GM21381 (cell line): ENCODE measurements at regions not wholly inside any gene's neighbourhood (a gene's known extent, or its start where the extent isn't known, plus 50 kb on each side); places are given as distances from the start of the nearest gene placed in this dataset.

ENCODE experiments used
- ATAC-seq: cut with Tn5 transposase; IDR thresholded peaks from one replicate; pipeline ENCODE4 v1.9.1; 2021; ENCODE audit warnings: mild to moderate bottlenecking, moderate library complexity; ENCODE audit not compliant: unreplicated experiment

DNA sequence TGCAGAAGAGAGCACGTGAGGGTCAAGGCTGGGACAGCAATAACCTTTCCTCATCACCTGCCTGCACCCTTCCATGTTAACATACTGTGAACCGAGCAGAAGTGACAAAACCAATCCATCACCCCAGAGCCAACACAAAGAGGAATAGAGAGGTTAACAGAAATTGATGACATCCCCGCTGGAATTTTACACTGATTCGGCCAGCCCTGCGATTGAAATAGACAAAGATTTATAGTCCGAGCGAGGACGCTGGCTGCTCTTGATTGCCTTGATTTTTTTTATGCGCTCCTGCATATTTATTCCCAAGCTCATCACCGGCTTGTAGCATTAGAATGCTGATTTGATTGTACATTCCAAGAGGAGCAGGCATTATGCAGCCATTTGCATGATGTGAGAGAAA lies 729.7 kb downstream of the BCL11B start:
- ATAC-seq, result no peak

DNA sequence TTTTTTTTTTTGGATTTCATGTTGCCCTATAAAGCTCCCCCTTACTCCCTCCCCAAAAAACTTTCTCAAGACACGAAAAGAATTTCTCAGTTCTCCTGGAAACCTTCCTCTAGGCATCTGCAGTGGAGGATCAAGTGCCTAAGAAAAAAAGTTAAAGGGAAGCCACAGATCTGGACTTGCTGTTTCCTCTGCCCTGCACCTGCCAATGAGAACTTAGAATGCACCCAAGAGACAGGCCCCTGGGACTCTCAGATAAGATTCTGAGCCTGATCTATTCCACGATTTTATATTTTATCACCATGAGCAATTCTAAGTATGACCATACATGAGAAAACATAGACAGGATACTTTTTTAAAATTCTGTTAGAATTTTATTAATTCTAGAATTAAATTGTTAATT lies 728.9 kb downstream of the BCL11B start:
- no peak for ATAC-seq

DNA sequence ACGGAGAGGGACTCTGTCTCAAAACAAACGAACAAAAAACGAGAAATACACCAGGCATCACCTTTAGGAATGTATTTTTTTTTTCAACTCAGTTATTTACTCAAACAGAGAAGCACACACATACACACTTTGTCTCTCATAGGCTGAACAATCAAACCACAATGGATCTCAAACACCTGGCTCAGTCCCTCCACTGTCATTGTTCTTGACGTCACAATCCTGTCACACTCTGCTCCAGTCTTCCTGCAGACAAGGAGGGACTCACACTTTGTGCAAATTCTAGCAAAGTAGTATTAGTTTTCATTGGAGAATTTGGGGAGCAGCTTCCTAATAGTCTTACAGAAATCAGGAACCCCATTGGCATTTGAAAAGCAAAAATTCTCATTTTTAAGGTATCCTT lies 727.8 kb downstream of the BCL11B start:
- ATAC-seq, result no peak

DNA sequence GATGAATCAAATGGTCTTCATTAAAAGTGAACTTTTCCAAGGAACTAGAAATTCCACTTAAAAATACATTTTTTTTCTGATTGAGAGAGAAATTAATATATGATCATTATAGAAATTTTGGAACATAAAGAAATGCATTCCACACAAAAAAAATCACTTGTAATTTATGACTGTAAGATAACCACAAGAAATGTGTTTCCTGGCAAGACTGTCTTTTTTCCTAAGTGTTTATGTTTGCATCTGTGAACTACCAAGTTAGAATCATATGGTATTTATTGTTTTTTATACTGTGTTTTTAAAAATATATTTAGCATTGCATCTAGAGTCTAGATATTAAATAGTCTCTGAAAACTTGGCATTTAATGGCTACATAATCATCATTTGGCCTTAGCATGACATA lies 726.8 kb downstream of the BCL11B start:
- no peak for ATAC-seq

DNA sequence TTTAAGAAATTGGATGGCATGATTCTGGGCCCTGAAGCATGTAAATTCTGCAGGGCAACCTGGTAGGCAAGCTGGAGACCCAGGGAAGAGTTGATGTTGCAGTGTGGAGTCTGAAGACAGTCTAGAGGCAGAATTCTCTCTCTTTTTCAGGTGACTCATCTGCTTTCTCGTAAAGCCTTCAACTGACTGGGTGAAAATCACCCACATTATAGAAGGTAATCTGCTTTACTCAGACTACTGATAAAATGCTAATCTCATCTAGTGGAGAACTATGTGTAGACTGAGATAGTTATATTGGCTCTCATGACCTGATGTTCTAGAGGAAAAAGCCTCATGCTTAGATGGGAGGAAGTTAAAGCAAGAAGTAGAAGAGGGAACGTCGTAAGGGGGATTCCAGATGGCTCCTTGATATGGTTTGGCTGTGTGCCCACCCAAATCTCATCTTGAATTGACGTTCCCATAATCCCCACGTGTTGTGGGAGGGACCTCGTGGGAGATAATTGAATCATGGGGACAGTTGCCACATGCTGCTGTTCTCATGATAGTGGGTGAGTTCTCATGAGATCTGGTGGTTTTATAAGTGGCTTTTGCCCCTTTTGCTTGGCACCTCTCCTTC lies 723.8 kb downstream of the BCL11B start:
- no peak for ATAC-seq

DNA sequence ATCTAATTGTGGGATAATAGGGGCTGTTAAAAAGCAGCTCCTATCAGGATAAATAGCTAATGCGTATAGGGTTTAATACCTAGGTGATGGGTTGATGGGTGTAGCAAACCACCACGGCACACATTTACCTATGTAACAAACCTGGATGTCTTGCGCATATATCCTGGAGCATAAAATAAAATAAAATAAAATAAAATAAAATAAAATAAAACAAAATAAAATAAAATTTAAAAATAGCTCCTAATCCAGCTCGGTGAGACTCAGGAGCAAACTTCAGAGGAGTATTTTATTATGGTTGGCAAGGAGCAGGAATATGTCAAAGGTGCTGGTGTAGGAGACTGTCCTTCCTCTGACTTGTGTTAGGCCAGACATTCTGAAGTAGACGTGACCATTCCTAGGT lies 721.0 kb downstream of the BCL11B start:
- no peak for ATAC-seq

DNA sequence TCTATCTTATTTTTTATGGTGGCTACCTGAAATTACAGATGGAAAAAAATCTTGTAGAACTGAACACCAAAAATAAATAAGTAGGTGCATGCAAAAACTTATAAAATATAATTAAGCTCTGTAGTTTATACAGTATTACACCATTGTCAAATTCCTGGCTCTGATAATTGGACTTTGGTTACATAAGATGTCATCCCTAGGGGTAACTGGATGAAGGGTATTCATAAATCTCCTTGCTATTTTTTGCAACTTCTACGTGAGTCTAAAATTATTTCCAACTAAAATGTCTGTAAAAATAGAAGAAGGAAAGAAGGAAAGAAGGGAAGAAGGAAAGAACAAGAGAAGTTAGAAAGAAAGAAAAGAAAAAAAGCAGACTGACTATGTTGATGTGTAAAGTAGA lies 716.6 kb downstream of the BCL11B start:
- ATAC-seq, result no peak

DNA sequence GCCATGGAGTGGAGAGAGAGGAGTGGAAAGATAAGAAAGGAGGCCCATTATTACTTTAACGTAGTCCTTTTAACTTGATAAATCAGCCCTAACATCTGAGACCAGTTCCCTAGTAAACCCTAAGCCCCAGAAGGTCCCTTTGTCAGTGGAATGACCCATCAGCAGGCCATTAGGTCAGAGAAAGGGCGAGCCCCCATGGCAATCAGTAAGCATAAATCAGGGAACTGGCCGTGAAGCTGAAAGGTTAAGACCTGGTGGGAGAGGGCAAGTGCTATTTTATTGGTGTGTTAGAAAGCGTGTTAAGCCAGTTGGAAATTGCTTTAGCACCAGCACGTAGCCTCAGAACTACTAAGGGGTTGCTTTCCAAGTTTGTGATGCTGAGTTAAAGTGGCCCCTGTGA lies 708.0 kb downstream of the BCL11B start:
- no peak for ATAC-seq

DNA sequence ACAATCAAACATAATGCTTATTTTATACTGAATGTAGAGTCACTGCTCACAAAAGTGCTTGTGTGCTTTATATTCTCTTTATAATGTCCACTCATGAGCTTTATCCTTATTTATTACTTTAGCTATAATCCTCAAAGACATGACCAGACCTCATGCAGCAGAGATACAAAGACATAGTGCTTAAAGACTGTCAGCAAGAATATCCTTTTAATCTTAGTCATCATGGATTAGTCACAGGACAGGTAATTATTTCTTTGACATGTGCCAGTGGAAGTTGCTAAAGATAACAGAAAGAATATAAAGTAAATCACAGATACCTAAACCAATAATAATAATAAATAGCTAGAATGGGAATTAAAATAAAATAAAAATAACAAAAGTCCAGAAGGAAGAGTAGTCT lies 707.5 kb downstream of the BCL11B start:
- no peak for ATAC-seq

DNA sequence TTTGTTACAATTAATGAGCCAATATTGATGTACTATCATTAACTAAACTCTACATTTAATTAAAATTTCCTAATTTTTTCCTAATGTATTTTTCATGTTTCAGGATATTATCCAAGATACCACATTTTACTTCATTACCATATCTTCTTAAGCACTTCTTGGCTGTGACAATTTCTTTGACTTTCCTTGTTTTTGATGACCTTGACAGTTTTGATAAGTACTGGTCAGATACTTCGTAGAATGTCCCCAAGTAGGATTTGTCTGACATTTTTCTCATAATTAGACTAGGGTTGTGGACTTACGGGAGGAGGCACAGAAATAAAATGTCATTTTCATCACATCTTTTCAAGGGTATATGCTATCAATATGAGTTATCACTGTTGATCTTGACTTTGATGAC lies 700.9 kb downstream of the BCL11B start:
- no peak for ATAC-seq

DNA sequence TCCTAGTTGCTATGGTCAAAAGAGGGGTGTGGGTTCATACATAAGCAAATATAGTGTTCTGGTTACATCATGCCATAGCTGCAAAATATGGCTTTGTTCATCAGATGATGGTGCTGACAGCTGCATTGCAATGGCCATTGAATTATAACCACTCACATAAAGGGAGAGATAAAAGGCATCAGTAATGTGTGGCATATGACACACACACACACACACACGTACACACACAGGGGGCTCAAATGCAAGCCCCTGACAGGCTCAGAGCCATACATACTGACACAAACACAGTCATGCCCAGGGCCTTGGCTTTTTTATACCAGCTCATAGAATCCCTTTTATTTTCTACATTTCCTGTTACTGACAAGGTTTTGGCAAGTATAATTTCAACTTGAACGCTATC lies 698.9 kb downstream of the BCL11B start:
- ATAC-seq, result no peak

DNA sequence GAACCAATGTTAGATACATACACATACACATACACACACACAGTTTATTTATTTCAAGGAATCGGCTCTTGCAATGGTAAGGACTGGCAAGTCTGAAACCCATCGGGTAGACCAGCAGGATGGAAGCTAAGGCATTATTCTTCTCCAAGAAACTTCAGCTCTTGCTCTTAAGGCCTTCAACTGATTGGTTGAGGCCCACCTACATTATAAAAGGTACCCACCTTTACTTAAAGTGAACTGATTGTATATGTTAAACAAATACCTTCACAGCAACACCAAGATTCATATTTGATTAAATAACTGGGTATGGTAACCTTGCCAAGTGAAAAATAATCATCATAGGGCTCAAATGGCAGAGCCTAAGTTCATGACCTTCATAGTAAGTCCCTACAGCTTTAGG lies 695.5 kb downstream of the BCL11B start:
- no peak for ATAC-seq

DNA sequence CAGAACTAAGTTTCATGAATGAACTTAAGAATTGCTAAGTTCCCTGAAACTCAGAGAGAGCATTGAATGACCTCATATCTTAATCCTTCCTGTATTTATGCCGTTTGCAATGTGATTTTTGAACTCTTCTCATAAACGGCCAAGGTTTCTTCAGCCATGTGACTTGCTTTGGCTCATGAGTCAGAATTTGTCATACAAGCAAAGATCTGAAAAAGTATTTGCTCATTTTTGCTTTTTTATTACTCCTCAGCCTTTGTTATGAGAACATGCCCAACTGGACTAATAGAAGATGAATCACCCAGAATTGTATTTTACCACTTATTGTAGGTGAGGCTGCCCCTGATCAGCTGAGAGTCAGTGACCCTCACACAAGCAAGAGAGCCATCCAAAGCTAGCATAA lies 693.8 kb downstream of the BCL11B start:
- ATAC-seq, result no peak

DNA sequence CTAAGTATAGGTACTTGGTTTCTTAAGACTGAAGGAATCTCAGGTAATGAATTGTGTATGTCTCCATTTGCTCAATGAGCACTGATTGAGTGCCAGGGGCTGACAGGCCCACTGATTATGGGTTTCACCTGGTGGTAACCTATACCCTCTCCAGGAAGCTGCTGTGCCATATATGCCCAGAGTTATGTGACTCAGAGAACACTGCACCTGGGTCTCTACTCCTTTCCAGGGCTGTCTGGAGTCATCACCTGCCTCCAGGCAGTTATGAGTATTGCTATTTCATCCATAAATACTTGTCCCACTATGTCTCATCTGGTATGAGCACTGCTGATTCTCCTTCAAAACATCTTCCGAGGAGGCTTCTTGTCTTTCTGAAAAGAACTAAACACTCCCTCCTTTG lies 692.9 kb downstream of the BCL11B start:
- ATAC-seq, result no peak

DNA sequence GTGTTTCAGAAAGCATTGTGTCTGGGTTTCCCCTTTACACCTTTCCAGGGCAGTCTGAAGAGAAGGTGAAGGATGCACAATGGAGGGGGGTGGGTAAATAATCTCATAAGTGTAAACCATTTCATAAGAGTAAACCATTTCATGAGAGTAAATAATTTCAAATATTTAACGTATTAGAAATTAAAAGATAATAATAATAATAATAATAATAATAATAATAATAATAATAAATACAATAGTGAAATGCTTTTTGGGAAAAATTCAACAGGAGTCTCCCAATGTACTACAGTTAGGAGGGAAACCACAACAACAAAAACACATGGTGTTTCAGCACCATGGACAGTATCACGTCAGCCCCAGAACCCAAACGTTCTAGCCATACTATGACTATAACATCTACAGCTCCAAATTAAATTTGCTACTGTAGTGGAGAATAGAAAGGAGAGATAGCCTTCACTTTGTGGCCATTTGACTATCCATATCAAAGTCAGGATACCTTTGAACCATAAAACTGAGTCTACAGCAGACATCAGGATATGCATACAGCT lies 691.8 kb downstream of the BCL11B start:
- no peak for ATAC-seq

DNA sequence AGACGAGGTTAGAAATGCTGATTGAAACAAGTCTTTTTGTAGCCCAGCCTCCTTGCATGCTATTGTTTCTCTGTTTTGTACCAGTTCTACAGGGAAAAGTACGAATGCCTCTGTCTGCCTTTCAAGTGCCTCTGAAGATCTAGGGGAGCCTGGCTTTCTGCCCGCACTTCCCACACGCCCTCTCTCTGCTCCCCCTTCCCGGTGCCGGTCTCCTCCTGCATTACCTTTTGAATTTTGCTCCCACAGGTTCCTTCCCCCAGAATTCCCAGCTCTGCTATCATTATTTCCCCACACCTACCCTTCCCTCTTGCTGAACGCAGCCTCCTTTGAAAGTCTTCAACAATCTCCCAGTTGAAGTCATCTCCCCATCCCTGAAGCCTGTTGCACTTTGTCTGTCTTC lies 689.7 kb downstream of the BCL11B start:
- ATAC-seq, result no peak

DNA sequence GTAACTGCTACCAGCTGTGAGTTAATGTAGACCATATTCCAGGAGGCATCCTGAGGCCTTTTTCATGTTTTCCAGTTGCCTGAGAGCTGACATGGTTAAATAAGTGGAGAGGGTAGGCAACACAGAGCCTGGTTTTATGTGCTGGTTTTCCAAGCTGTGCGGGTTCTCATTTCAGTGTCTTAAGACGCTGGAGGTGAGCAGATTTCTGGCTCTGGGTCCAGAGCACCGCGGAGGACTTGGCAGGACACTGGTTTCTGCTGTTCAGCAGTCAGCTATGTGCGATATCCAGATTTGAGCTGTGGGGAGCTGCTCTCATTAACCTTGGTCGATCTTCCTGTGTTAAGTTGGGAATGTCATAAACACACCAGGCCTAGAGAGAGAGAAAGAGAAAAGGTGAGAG lies 680.8 kb downstream of the BCL11B start:
- ATAC-seq, result no peak

DNA sequence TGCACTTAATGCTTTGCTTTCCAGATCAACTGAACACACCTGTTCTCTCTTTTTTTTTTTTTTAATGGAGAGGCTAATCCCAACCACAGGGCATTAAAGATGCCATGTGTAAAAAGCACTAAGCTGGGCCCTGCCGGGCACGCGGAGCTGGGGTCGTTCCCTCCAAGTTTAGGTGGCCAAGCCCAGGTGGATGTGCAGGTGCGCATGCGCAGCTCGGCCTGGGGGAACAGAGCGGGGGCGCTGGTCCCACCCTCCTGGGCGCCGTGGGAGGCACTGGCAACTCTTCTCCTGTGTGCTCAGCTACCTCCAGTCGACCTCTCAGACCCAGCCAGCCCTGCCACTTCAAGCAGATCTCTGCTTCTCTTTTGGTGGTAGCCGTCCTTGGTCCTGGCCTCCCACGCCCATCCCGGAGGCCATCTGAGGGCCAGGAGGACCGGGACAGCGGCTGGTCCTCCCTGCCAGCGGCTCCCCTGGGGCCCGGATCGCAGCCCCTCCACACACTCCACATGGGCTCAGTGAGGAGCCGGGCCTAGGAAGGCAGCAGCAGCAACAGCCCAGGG lies 679.3 kb downstream of the BCL11B start:
- ATAC-seq, result no peak

DNA sequence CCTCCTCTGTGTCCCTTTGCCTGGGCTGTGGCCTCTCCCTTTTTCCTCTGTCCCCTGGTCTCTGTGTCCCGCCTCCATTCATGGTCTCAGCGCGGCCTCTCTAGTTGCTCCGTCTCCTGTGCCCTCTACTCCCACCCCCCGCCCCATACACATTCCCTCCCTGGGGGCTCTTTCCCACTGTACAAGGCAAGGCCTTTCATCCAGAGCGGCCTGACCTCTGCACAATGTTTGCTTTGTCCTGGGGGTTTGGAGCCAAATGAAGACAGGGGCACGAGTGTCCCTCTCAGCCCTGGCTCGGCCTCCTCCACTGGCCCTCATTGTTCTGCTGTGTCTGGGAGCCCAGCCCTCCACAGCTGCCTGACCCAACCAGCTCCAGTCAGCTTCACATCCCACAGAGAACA lies 678.6 kb downstream of the BCL11B start:
- no peak for ATAC-seq

DNA sequence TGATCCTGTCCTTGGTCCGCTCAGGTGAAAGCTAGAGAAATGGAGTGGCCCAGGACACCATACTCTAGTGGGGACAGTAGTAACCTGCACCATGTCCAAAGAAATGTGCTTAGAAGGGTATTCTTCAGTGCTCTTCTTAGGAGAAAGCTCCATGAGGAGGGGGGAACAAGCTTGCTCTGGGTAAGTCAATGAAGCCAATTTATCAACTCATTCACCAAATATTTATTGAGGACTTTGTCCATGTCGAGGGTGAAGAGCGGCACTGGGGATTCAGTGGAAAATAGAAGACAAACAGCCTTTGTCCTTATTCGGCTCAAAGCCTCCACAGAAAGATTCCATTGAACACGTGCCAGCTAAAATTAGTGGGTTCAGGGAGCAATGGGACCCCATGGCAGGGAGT lies 677.8 kb downstream of the BCL11B start:
- no peak for ATAC-seq

DNA sequence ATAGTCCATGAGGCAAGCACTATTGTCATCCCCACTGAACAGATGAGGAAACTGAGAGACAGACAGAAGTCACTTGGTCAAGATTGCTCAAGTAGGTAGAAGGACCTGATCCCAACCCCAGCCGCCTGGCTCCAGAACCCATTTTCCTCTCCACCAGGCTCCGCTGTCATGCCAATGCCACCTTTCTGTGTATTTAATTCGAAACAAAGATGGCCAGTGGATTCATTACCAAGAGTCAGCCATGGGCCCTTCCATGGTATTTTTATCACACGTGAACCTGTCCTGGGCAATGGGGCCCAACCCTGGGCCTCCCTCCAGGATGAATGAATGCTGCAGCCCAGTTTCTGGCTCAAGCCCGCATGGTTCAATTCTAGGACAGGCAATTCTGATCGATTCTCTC lies 673.4 kb downstream of the BCL11B start:
- ATAC-seq, result no peak

DNA sequence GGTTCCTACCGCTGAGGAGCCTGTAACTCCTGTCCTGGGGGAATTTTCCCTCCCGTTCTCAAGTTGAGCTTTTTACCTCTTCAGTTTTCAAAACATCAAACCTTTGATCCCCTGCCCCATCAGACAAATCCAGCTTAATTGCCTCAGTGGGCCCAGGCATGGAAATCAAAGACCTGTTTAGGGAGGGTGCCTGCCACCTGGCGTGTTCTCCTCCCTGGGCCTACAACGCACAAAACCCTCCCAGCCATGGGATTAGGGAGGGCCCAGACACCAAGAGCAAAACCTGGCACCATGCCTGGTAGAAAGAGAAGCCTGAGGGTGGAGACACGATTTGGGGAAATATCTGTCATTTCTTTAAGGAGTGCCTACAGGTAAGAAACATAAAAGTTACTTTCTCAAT lies 672.9 kb downstream of the BCL11B start:
- no peak for ATAC-seq

DNA sequence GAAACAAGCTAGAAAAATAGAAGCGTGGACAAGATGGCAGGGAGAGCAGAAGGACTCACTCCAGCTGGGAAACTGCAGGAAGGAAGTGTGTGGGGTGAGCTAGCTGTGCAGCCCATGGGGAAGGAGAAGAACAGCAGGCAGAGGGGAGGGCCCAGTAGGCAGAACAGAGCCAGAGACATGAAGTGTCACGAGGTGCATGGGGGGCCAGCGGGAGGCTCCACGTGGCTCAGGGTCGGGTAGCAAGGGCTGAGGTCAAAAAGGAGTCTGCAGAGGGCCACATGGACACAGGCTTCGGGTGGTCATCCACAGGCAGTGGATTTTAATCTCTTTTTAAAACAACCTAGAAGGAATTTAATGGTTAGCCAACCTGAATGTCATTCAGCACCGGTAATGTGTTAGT lies 669.0 kb downstream of the BCL11B start:
- ATAC-seq, result no peak
